Central memory CD4-positive, alpha-beta T cell (primary cell): ENCODE measurements at regions not wholly inside any gene's neighbourhood (a gene's known extent, or its start where the extent isn't known, plus 50 kb on each side); places are given as distances from the start of the nearest gene placed in this dataset.

Experiments
- DNase-seq: peaks from one replicate; pipeline ENCODE4 v3.0.0; 2022

- DNase-seq: no peak
These were observed 63.8 kb upstream of the IL1R1 start for GRCh38 chr2:102078773-102079172.

GRCh38 chr2:102080451-102081242 is 61.9 kb upstream of the IL1R1 start:
- no peak for DNase-seq

GRCh38 chr2:102081243-102081522 is 61.4 kb upstream of the IL1R1 start:
- DNase-seq: no peak

GRCh38 chr2:102081606-102082005 is 60.9 kb upstream of the IL1R1 start:
- no peak for DNase-seq

- DNase-seq: peak; percentile 61
These were observed 59.8 kb upstream of the IL1R1 start for GRCh38 chr2:102082571-102083392.

GRCh38 chr2:102083393-102083703 is 59.2 kb upstream of the IL1R1 start:
- DNase-seq: no peak

GRCh38 chr2:102084651-102085050 is 57.9 kb upstream of the IL1R1 start:
- DNase-seq: no peak

- DNase-seq: no peak
These were observed 57.3 kb upstream of the IL1R1 start for GRCh38 chr2:102085238-102085637.

GRCh38 chr2:102086150-102086872 is 56.2 kb upstream of the IL1R1 start:
- no peak for DNase-seq

GRCh38 chr2:102091121-102091520 is 51.4 kb upstream of the IL1R1 start:
- DNase-seq: no peak

GRCh38 chr2:102091908-102092307 is 50.6 kb upstream of the IL1R1 start:
- DNase-seq: no peak

- DNase-seq: no peak
These were observed 50.0 kb upstream of the IL1R1 start for GRCh38 chr2:102092535-102092934.
